Forelimb muscle (tissue), 1 donor: ENCODE measurements at regions not wholly inside any gene's neighbourhood (a gene's known extent, or its start where the extent isn't known, plus 50 kb on each side); places are given as distances from the start of the nearest gene placed in this dataset.
"Not testable (repeated sequence)": the region's sequence is repeated elsewhere in the genome, so short reads cannot be mapped to it uniquely, and the experiment has no call there.

Source experiments
- DNase-seq: peaks from one replicate; pipeline ENCODE4 v3.0.0-alpha.2; 2013; ENCODE audit warnings: low read depth

DNA sequence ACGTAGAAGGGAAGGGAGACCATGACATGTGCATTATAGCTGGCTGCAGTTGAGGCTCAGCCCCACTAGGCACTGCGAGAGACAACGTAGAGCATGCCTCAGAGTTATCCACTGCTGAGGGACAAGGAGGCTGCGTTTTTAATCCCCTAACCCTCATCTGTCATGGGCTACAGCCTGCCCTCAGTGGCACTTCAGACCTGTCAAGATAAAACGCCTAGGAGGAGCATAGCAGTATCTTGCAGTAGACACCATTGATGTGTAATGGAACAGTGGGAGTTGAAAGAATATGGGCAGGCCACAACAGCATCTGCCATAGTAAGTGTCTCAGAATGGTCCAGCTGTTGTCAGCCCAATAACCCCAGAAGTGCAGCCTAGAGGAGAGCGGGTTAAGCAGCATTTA lies 307.0 kb upstream of the PTBP2 start:
- no peak for DNase-seq

DNA sequence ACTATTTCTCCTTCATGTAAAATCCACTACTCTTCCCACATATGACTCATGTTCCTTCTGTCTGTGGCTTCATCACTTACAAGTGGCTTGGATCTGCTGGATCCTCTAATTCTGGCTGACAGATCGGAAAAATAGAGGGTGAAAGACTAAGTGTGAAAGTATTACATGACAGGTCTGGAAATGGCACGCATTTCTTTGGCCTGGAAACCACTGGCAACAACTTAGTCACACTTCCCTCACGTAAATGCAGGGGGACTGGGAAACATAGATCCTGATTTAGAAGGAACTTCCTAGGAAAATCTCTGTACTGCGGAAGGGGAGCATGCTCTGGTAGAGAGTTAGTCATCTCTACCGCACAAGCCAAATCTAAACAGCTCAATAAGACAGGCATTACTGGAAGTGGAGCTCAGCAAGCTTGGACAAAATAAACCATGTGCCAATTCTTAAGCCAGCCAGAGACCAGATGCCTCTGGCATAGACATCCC lies 305.4 kb upstream of the PTBP2 start:
- DNase-seq = peak; percentile 41

DNA sequence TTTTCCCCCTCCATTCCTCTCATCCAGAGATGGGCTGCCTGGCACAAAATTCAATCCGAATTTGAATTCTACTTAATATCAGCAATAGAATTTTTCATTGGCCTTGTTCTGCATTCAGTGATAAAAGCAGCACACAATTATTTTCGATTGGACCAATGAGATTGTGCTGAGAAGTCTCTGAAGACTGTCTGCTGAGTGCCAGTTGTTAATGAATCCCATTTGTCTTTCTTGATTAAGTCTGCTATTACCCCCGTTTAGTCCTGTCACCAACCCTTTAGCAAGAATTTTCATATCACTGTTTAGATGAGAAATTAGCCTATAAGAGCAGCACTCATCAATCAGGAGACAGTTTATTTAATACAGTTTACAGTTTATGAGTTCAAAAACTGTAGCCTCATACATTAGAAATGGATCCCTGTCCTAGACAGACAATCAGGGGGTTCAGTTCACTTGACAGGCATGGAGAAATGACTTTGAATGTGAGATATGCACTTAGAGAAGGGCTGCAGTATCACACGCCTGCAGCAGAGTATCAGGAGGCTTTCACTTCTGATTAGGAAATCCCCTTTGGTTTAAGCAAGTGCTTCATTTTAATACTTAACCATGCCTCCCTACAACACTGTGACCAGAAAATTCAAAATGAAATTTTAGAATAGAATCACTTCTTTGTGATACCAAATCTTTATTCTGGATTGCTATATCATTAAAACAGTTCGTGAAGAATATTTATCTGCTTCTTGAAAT lies 304.7 kb upstream of the PTBP2 start:
- no peak for DNase-seq

DNA sequence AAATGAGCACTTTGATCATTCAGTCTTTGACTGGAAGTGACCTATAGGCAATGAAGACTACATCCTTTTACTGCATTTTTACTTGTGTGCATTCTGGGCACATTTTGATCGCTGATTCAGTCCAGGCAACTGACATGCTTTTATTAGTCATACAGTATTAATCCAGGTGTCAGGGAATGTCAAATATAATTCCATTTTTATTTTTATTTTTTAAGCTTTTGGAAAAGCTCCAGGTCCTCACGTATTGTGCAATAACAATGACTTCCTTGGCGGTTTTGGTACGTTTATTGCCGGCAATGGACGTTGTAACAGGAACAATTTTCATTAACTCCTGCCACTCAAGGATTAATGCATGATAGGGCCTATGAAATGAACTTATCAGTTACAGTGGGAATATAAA lies 302.6 kb upstream of the PTBP2 start:
- no peak for DNase-seq

GRCh38 chr1:96424877-96425276 lies 296.7 kb upstream of the PTBP2 start:
- peak; percentile 11 for DNase-seq

DNA sequence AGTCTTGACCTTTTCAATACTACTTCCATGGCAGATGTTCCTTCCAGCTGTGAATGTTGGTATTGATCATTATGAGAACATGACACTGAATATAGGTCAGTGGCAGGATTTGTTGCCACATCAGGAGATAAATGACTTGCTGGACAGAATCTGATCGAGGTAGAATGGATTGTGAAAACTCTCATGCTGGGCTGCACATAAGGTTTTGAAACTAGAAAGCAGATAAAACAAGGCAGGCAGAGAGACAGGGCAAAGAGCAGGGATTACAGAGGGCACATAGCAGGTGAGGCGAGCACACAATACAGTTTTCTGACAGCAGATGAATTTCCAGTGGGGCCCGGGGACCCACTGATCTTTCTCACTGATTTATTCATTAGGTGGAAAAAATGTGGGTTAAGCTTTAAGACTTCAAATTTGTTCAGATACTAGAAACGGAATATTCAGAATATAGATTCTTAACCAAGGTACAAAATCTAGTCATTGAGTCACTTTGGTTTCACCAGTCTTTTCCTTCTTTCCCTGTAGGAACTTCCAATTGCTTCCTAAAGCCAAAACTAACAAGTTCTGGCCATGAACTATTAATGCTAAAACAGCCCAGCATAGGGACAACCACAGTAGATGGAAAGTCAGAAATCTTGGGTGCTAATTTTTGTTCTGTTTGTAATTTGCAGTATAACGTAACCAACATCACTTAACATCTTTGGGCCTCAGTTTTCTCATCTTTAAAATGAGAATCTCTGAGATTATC lies 296.0 kb upstream of the PTBP2 start:
- no peak for DNase-seq

DNA sequence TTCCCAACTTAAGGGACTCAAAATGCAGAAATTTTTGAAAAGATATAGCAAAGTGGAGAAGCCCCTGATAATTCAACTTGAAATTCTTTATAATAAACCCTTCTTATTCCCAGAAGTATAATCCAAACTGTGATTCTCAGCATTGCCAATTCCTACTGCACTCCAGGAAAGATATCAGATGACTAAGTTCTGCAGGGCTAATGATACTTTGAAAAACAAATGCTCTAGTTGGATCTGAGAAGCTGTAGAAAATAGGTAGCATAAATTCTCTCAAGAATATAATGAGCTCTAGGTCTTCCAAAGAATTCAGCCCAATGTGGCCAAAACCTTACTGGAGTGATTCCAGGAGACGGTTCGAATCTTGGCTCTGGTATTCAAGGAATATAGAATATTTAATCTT lies 294.0 kb upstream of the PTBP2 start:
- no peak for DNase-seq

DNA sequence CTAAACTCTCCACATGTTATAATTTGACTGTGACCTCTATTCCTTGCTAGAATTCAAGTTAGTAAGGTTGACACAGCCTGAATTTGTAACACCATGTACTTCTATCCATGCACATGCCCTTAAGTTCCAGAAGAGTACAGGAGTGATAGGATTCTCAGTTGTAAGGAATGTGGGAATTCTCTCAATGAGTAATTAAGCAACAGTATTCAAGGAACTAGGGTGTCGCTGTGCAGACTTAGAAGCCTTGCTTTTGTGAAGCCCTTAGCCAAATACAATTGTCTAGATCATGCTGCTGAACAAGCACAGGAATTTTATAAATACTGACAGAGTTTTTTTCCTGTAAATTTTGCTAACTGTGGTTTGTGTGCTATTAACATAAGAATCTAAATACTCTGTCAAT lies 276.3 kb upstream of the PTBP2 start:
- no peak for DNase-seq

GRCh38 chr1:96464066-96464465 lies 257.5 kb upstream of the PTBP2 start:
- DNase-seq = peak; percentile 73

GRCh38 chr1:96464522-96464921 lies 257.1 kb upstream of the PTBP2 start:
- DNase-seq = no peak

DNA sequence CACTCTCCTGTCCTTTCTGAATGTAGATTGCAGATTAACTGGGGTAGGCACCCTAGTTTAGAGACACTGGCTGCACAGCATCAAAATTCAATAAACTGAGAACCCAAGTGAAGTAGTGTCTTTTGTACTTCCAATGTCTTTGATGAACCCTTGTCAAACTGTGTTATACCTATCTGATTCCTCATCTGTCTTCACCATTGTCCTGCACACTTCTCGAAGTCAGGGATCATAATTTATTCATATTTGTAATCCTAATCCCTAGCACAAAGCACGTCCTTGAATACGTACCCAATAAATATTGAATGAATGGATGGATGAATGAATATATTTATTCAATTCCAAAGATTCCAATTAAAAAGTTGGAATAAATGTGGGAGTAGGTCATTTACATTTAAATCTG lies 256.6 kb upstream of the PTBP2 start:
- no peak for DNase-seq

DNA sequence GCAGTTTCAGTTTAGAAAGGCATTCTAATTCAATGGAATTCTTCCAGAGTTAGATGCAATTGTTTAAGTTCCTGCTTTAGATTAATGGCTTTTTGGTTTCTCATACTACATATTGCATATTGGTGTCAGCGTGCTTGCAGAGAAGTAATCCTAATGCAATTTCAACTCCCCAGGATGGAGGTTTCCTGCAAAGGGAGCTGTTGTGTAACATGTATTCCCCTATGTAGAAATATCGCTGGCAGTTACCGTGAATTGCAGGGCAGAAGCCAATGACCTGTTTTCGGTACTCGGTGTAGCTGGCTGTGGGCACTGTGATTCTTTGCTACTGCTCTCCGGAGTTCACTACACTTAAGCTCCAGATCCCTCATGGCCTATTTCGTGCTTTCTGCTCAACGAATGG lies 256.1 kb upstream of the PTBP2 start:
- no peak for DNase-seq

DNA sequence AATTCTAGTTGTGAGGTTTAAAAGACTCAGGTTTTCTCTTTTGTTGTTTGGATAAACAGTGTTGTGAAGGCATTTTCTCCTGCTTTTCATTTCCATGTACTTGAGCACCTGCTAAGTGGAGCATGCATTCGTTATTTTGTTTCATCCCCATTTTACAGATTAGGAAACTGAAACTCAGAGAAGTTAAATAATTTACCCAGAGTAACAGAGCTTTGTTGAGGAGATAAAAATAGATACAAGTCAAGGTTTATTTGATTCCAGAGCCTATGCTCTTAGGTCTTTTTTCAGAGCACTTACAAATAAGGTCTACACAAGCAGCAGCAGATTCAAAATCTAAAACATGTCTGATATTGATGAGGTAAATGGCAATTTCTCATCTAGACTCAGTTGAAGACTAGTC lies 254.7 kb upstream of the PTBP2 start:
- DNase-seq = no peak

GRCh38 chr1:96469726-96470125 lies 251.9 kb upstream of the PTBP2 start:
- not testable (repeated sequence) for DNase-seq

DNA sequence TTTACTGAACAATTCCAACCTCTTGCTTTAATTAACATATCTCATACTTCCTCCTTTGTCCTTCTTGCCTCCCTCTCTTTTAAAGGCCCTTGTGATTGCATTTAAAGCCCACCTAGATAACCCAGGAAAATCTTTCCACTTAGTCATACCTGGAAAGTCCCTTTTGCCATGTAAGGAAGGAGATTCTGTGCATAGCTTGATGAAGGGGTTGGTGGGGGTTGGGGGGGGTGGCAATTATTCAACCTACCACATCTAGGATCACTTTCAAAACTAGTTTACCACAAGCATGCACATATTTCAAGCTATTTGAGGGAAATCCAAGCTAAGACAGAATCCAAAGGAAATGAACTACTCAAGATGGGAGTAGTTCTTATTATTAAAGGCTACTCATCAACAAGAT lies 249.1 kb upstream of the PTBP2 start:
- no peak for DNase-seq

DNA sequence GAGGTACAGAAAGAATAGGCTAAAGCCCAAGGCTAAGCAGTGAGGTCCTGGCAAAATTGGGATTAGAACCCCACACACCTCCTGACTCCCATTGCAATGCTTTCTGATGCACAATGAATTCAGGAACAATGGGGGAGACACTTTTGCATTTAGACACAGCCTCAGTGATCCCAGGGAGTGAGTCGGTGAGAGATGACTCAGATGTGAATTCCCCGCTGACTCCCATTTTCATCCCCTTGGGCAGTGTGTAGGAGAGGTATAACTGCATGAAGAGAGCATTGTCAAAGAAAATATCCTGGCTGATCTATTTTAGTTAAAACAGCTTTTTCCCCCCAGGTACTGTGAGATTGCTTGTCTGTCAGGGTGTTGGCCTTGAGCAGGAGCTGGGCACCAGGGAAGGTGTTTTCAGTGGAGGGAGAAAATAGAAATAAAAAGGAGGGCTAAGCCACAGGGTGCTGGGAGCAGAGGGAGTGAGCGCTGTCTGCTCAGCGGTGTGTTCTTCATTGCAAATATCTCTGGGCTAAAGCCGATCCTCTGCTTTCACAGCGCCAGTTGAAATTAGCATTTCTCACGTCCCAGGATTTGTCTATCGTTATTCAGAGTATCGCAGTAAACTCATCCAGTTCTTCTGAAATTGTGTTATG lies 247.7 kb upstream of the PTBP2 start:
- no peak for DNase-seq

DNA sequence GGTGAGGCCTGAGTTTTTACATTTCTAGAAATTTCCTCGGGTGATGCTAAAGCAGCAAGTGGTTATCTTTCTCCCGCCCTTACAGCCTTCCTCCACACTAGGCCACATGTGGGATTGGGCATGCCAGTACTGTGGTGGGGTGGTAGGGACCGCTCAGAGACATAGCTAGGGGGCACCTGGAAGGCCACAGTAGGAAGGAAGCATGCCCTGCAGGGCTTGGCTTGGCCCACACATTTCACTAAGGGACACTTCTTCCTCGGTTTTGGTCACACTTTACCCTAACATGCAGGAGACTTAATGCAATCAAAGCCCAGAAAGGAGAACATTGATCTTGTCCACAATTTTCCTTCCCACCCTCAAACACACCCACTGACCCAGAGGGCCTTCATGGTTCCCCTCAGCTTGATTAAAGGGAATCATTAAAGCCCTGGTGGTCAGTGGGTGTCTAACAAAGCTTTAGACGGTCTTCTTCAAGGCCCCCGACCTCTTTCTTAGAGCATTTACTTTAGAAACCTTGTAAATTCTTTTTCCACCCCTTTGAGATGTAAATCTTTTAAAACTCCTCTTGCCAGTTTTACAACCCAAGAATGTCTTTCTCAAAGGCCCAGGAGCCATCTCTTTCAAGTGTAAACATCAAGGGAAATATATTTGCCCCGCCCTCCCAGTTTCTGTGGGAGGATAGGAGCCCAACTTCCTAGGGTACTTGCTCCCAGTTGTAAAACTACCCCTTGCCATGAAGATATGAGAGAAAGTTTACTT lies 246.4 kb upstream of the PTBP2 start:
- DNase-seq = no peak

DNA sequence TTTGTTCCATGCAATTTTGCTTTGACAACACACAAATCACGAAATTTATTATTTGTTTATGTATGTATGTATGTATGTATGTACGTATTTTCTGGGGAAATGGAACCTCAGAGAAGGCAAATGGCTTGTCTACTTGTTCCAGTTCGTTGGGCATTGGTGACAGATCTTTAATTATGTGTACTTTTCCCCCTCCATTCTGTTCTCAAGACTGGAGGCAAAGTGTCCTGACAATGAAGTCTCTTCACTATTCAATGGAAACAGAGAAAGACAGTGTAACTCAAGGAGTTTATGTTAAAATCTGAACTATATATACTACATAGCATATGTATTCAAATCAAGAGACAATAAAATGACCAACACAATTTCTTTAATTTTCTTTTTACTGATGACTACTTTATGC lies 245.7 kb upstream of the PTBP2 start:
- no peak for DNase-seq

GRCh38 chr1:96478228-96478627 lies 243.4 kb upstream of the PTBP2 start:
- DNase-seq = no peak

GRCh38 chr1:96481409-96481808 lies 240.2 kb upstream of the PTBP2 start:
- DNase-seq = no peak

- DNase-seq = no peak
Observed at GRCh38 chr1:96482616-96483015, 239.0 kb upstream of the PTBP2 start.

GRCh38 chr1:96487394-96487793 lies 234.2 kb upstream of the PTBP2 start:
- DNase-seq = no peak
